GM18519 (cell line): ENCODE measurements at regions not wholly inside any gene's neighbourhood (a gene's known extent, or its start where the extent isn't known, plus 50 kb on each side); places are given as distances from the start of the nearest gene placed in this dataset.
"Not testable (repeated sequence)": the region's sequence is repeated elsewhere in the genome, so short reads cannot be mapped to it uniquely, and the experiment has no call there.

Experiments used
- ATAC-seq: cut with Tn5 transposase; IDR thresholded peaks from one replicate; pipeline ENCODE4 v1.9.1; 2021; ENCODE audit warnings: mild to moderate bottlenecking, moderate library complexity; ENCODE audit not compliant: unreplicated experiment, low FRiP score

- no peak for ATAC-seq
Measured at GRCh38 chr3:21042184-21042583, 708.8 kb downstream of the ZNF385D start.

GRCh38 chr3:21041621-21042020 lies 709.4 kb downstream of the ZNF385D start:
- ATAC-seq, result no peak

- no peak for ATAC-seq
Measured at GRCh38 chr3:21036888-21037287, 714.1 kb downstream of the ZNF385D start.

- ATAC-seq, result no peak
Measured at GRCh38 chr3:21028412-21028811, 722.6 kb downstream of the ZNF385D start.

GRCh38 chr3:21024563-21024962 lies 726.4 kb downstream of the ZNF385D start:
- no peak for ATAC-seq

GRCh38 chr3:21020681-21021080 lies 730.3 kb downstream of the ZNF385D start:
- no peak for ATAC-seq

GRCh38 chr3:21020043-21020442 lies 731.0 kb downstream of the ZNF385D start:
- no peak for ATAC-seq

- ATAC-seq, result no peak
Measured at GRCh38 chr3:21017115-21017852, 733.7 kb downstream of the ZNF385D start.

GRCh38 chr3:21013566-21013965 lies 737.4 kb downstream of the ZNF385D start:
- ATAC-seq, result no peak

GRCh38 chr3:20999661-21000060 lies 751.3 kb downstream of the ZNF385D start:
- ATAC-seq, result no peak

GRCh38 chr3:20997183-20997582 lies 753.8 kb downstream of the ZNF385D start:
- ATAC-seq, result no peak

GRCh38 chr3:20990896-20991295 lies 760.1 kb downstream of the ZNF385D start:
- no peak for ATAC-seq

- not testable (repeated sequence) for ATAC-seq
Measured at GRCh38 chr3:20989653-20990052, 761.4 kb downstream of the ZNF385D start.

- no peak for ATAC-seq
Measured at GRCh38 chr3:20984594-20985205, 766.3 kb downstream of the ZNF385D start.

GRCh38 chr3:20975188-20975651 lies 775.8 kb downstream of the ZNF385D start:
- no peak for ATAC-seq

- ATAC-seq, result no peak
Measured at GRCh38 chr3:20974396-20974795, 776.6 kb downstream of the ZNF385D start.

- not testable (repeated sequence) for ATAC-seq
Measured at GRCh38 chr3:20970807-20971206, 780.2 kb downstream of the ZNF385D start.

- not testable (repeated sequence) for ATAC-seq
Measured at GRCh38 chr3:20967485-20967884, 781.5 kb upstream of the SGO1 start.

- no peak for ATAC-seq
Measured at GRCh38 chr3:20958161-20958560, 772.2 kb upstream of the SGO1 start.

- ATAC-seq, result no peak
Measured at GRCh38 chr3:20945892-20946291, 759.9 kb upstream of the SGO1 start.

- no peak for ATAC-seq
Measured at GRCh38 chr3:20935791-20936190, 749.8 kb upstream of the SGO1 start.

- ATAC-seq, result no peak
Measured at GRCh38 chr3:20931834-20932233, 745.8 kb upstream of the SGO1 start.
